DMS79 treated with DMSO at 0.1 percent for 48 hours (cell line): ENCODE measurements at regions not wholly inside any gene's neighbourhood (a gene's known extent, or its start where the extent isn't known, plus 50 kb on each side); places are given as distances from the start of the nearest gene placed in this dataset.
"Not testable (repeated sequence)": the region's sequence is repeated elsewhere in the genome, so short reads cannot be mapped to it uniquely, and the experiment has no call there.

Experiments
- DNase-seq: peaks from one replicate; lab custom pipeline; 2025; lab: John Stamatoyannopoulos, UW

DNA sequence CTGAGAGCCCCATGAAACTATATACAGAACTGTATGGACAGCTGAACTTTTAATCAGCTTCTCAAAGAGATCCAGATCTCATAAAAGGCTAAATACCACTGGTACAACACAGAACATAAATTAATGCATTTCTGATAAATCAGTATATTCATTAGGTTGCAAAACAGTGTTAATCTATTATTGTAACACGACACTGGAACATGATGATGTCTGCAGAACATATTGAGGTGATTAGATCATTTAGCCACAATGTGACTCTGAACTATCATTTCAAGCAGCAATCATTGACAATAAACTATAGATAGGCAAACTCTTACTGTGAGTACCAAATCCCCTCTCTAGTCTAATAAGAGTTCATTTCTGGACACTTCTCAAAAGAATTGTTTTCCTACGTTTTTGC, 50.3 kb downstream of the GASK1B start:
- DNase-seq, result no peak

DNA sequence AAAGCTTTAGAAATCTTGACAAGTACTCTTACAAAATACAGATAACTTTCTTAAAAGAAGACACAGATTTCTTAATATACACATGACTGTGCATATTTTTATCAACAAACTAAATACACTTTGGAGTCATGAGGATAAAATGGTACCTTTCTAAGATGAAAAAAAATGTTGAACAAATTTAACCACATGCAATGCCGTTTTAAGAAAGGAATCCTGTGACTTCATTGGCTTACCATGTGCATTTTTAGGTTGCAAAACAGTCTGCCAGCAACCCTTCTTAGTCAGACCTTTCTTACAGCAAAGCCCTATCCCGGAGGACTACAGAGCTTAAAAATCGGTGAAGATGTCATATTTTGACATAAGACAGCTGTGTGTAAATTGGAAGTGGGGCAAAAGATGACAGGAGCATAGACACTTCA, 51.7 kb downstream of the GASK1B start:
- no peak for DNase-seq

DNA sequence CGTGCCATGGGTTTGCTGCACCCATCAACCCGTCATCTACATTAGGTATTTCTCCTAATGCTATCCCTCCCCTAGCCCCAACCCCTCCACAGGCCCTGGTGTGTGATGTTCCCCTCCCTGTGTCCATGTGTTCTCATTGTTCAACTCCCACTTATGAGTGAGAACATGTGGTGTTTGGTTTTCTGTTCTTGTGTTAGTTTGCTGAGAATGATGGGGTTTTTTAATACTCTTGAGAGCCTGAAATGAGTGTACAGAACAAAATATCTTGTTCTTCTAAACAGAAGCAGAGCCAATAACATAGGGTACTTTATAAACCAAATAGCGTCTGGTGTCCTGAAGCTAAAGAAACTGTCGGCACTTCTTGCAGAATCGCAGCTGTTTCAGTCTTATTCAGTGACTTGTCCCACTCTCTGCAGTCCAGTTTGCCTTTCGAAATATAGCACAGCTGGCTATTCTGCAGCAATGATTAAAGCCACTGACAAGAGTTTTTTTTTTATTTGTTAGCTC, 52.1 kb downstream of the GASK1B start:
- not testable (repeated sequence) for DNase-seq

DNA sequence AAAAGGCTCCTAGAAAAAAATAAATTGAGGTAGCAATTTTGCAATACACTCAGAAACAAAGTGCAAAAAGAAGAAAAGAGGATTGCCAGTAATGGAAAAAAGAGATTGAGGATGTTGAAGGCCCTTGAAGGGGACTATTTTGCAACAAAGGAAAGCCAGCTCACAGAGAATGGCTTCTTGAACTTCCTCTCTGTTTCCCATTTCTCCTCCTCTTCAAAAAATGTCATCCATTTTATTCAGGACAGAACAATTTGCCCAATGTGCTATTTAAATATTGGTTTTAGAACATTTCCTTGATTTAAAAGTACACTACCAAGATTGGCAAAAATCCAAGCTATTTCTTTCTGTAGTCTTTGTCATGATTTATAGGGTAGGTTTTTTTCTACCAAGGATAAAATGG, 60.2 kb downstream of the GASK1B start:
- DNase-seq, result no peak

DNA sequence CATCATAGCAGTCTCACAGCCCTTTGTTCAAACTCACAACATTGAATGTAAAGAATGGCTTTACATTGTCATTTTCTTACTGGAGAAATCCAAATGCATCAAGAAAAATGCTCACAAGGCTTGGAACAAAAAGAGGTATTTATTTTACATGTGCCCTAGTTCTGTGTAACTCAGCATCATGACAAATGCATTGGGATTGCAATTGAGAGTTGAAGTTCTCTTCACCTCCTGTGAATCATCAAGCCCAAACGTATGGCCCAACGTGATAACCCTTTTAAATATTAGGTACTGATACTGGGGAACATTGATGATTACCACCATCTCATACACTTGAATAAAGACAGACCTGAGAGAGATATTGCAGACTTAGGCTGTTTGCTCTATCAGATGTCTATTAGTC, 61.6 kb downstream of the GASK1B start:
- DNase-seq, result no peak

DNA sequence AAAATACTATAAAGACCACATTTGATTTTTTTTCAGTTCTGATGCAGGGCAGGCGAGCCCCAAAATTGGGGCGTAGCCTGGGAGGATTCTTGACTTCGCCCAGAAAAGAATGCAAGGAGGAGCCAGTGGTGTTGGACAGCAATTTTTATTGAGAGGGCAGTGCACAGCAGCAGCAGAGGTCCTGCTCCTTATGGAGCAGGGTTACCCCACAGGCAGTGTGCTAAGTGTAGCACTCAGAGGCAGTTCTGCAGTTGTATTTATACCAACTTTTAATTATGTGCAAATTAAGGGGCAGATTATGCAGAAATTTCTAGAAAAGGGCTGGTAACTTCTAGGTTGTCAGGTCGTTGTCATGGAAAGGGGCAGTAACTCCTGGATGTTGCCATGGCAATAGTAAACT, 69.9 kb downstream of the GASK1B start:
- DNase-seq, result no peak

DNA sequence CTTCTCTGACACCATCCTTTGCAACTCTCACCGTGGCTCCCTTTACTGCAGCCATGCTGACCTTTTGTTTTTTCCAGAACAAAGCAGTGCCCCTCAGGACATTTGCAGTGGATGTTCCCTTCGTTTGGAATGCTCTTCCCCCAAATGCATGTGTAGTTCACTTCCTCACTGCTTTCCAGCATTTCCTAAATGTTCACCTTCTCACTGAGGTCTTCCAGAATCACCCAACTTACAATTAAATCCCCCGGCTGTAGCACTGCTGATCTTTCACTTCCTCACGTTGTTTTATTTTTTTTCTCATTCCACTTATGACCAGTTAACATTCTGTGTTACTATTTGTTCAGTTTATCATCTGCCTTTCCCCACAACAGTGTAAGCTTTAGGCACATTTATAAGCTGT, 73.1 kb downstream of the GASK1B start:
- no peak for DNase-seq

DNA sequence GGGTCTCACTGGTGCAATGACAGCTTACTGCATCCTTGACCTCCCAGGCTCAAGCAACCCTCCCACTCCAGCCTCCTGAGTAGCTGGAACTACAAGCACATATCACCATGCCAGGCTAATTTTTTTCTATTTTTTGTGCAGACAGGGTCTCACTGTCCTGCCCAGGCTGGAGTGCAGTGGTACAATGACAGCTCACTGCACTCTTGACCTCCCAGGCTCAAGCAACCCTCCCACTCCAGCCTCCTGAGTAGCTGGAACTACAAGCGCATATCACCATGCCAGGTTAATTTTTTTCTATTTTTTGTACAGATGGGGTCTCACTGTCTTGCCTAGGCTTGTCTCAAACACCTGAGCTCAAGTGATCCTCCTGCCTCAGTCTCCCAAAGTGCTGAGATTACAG, 74.0 kb downstream of the GASK1B start:
- DNase-seq, result no peak

DNA sequence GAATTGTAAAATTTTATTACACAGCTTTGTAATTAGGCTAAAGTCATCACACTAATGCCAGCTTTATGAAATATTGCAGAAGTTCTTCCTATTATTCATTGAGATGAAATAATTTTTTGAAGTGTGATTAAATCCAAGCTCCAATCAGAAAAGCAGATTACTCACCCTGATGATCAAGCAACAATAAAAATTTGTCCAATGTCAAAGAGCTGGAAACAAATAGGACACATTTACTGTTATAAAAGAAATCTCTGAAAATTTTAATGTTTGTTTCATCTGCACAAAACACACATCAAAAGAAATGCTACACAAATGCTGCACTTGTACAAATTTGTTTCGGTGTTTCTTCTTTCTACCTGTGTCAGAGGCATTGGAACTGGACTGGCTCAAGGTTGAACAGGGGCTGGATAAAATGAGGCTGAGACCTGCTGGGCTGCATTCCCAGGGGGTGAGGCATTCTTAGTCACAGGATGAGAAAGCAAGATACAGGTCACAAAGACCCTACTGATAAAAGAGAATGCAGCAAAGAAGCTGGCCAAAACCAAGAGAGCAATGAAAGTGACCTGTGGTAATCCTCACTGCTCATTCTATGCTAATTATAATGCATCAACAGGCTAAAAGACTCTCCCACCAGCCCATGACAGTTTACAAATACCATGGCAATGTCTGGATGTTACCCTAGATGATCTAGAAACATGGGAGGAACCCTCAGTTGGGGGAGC, 78.3 kb downstream of the GASK1B start:
- DNase-seq, result no peak

DNA sequence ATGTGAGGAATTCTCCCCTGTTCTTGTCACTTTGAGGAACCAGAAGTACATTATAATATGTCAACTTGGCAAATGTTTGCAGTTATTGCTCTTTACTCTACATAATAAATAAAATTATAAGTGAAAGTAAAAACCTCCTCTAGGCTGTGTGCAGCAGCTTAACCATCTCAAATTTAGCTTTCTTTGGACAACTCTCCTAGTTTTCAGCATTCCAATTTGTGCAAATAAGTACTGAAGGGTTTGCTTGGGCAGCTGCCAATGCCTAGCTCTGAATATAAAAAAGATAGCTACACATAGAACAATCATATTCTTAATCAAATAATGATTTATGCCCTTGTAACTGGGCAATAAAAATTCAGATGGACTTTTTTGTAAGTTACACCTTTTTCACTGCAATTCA, 82.5 kb downstream of the GASK1B start:
- DNase-seq, result peak; percentile 21

DNA sequence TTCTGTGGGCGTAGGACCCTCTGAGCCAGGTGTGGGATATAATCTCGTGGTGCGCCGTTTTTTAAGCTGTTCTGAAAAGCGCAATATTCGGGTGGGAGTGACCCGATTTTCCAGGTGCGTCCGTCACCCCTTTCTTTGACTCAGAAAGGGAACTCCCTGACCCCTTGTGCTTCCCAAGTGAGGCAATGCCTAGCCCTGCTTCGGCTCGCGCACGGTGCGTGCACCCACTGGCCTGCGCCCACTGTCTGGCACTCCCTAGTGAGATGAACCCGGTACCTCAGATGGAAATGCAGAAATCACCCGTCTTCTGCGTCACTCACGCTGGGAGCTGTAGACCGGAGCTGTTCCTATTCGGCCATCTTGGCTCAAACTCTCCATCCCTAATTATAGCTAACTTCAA, 82.9 kb downstream of the GASK1B start:
- DNase-seq, result not testable (repeated sequence)

DNA sequence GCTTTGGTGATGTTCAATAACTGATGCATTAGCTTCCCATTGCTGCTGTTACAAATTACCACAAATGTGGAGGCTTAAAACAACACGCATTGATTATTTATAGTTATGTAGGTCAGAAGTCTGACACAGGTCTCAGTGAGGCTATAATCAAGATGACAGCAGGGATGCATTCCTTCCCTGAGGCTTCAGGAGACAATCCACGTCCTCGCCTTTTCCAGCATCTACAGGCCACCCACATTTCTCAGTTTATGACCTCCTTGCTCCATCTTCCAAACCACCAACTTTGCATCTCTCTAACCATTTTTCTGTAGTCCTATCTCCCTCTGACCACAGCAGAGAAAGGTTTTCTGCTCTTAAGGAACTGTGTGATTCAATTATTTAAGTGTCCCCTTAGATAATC, 92.5 kb downstream of the GASK1B start:
- DNase-seq, result no peak

DNA sequence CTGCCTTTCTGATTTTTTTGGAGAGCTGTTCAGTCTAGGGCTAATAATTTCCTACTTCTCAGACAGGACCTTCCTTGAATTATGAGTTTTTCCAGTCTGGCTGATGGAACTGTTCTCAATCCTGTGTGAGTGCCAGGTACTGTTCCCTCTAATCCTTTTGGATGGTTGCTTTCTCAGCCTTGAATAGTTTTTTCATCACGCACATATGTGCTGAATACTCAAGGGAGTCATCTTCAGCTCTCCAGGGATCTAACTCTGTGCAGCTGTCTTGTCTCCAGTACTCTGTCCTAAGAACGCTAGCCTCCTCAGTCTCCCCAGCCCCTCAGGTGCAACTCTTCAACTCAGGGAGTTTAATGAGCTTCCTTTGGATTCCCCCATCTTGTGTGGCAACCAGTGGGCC, 93.2 kb downstream of the GASK1B start:
- DNase-seq, result no peak

DNA sequence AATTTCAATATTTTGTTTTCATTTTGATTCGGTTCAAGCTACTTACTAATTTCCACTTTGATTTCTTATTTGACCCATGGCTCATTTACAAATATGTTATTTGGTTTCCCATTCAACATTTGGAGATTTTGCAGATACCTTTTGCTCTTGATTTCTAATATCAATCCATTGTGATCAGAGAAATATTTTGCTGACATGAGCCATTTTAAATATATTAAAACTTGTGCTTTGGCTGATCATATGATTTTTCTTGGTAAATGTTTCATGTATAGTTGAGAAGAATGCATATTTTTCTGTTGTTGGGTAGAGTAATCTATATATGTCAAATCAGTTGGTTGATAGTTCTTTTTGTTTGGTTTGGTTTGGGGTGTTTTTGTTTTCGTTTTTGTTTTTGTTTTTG, 95.0 kb downstream of the GASK1B start:
- no peak for DNase-seq

DNA sequence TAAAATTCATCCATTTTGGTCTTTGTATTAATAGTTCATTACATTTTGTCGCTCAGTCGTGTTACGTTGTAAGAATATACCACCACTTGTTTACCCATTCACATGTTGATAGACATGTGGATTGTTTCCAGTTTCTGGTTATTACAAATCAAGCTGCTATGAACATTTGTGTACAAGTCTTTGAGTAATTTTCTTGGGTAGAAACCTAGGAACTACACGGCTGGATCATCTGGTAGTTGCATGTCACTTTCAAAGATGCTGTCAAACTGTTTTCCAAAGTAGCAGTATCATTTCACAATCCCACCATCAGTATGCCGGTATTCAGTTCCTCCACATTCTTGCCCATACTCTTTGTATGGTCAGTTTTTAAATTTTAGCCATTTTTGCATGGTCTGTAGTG, 98.0 kb downstream of the GASK1B start:
- no peak for DNase-seq

DNA sequence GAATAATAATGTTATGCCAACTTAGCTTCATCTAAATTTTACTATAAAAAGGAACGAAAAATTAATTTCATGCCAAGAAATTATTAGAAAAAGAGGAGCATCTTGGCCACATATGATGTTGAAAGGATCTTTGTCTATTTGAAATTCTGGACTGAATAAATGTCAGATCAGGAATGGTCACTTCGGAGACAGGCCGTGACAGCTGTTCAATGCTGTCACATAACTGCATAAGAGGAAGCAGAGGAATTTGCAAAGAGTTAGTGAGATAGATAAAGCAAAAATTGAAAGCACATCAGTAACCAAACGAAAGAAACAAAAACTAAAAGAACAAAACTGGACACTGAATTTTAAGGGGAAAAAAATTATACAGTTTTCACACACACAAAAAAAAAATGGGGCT, 100.9 kb downstream of the GASK1B start:
- DNase-seq, result no peak

DNA sequence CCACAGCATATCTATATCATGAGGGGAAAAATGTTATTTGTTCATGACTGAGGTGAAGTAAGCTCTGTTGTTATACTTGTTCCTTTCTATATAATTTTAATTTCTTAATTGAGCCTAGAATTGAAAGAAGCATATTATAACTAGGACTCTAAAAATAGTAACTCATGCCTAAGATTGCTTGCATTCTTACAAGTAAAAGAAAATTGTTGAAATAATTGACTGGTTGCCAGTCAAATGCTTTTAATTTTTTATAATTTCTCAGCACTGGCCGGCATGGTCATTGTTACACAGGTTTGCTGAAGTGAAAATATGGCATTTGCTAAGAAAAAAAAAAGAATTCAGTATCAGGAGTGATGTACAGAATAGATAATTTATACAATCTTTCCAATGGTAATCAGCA, 104.8 kb downstream of the GASK1B start:
- DNase-seq, result no peak

DNA sequence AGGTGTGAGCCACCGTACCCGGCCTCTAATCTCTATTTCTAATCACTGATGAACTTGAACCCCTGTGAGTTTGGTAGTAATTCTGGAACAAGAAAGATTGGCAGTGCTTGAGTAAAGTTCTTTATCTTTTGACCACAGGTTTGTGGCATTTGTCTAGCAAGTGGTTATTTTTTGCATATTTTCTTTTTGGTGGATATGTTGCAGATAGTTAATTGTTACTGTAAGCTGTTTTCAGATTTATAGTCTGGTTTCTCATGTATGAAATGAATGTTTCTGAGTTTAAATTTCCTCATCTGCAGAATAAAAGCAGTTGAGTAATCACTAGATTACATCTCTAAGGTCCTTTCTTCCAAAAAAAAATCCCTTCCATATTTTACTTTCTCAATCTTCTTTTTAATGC, 105.2 kb downstream of the GASK1B start:
- DNase-seq, result no peak

DNA sequence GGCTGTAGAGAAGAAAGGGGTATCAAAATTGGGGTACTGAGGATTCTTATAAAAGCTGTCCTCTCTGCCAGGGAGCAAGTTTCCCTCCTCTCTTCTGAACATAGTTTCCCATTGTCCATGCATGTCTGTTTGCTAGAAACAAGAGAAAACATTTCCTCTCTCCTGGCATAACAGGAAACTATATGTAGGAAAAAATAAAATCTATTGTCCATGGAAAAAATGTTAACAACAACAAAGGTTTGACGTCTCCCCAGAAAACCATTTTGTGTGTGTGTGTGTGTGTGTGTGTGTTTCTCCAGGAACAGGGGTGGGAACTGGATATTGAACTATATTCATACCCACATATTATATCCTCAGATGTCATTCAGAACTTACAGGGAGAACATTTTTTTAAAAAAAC, 107.2 kb downstream of the GASK1B start:
- DNase-seq, result no peak

DNA sequence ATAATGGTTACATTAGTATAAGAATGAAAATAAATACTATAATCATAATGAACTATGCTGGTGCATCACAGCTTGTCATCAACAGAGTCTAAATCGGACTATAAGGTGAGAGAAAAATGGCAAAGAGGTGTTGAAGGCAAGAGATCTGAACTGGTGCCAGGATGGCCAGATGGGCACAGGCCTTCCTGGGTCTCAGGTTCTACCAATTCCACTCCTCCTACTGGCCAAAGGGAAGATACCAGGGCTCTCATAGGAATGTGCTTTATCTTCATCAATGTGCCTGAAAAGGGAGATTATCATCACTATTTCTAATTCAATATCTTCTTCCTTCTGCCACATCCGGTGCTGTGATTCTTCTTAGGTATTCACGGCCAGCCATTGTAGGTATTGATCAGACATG, 107.6 kb downstream of the GASK1B start:
- DNase-seq, result no peak

DNA sequence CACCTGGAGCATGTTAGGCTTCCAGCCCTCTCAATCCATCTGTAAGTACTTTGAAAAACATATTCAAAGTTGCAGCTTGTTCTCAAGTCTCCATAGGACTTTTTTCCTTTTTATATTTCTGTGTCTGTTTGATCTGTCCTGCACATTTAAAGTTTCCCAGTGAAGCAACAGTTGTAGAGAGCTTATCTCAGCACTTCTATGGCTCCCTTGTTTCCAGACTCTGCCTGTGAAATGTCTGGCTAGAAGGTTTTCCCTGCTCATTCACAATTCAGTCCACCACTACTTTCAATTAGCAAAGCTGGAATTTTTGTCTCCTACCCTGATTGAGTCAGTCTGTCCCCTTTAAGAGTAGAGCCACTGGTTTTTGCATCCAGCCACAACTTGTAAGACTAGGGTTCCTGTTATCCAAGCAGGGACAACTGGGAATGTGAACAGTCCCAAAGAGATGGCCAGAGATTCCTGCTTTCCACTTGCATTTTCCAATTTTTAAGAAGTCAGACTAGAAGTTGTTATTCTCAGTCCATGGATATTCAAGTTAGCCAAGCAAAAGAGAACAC, 116.1 kb downstream of the GASK1B start:
- no peak for DNase-seq

DNA sequence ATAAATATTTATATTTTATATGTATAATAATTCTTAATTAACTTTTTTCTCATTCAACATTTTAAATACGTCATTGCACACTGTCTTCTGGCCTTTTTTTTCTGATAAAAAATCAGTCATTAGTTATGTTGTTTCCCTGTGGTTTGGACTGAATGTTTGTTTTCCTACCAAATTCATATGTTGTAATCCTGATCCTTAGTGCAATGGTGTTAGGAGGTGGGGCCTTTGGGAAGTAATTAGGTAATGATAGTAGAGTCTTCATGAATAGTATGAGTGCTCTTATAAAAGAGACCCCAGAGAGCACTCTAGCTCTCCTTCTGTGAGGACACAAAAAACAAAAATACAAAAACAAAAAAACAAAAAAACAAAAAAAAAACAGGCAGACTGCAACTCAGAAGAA, 117.2 kb downstream of the GASK1B start:
- DNase-seq, result no peak

DNA sequence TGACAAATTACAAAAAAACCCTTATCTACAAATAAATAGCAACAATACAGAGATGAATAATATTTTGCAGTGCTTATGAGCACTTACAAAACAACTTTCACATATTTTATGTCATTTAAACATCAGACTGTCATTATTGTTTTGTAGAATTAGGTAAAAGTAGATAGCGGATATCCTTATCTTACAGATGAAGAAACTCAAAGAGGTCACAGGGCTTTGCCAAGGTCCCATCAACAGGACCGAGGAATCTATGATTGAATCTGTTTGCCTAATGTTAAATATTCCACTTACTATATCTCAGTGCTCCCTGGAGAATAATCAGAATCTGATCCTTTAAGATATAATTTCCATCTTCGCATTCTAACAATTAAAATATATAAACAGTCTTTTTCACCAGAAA, 119.0 kb downstream of the GASK1B start:
- no peak for DNase-seq

DNA sequence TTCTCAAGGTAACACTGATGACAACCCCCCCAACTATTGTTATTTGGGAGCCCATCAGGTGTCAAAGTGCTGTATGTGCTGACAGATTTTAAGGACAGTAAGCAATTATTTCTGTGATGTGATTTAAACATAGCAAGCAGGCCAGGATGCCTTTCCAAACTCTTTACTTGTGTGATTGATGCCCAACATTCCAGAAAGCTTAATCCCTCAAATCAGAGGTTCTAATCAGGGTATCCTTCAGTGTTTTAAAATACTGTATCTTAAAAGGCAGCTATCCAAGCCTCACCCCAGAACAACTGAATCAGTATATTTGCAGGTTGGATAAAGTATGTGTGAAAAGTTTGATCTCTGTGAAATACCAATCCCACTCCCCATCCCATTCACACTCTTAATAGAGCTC, 119.7 kb downstream of the GASK1B start:
- DNase-seq, result no peak
